SK-N-SH (cell line): ENCODE measurements at regions not wholly inside any gene's neighbourhood (a gene's known extent, or its start where the extent isn't known, plus 50 kb on each side); places are given as distances from the start of the nearest gene placed in this dataset.

Experiments used
- EP300 ChIP-seq, 2 experiments: IDR thresholded peaks; 2 replicates each; pipeline versions ENCODE4 v1.4.0 to v1.6.1; 2012; ENCODE audit warnings: borderline replicate concordance in 1 of 2, low read depth in 1 of 2, low read length in 1 of 2
- EZH2phosphoT487 ChIP-seq: fragments of 200-600 bp; sonication (generic); IDR thresholded peaks from 2 replicates; pipeline ENCODE4 v1.6.1; 2017; ENCODE audit warnings: low read depth, mixed run types, mild to moderate bottlenecking, antibody characterized with exemption, moderate library complexity, borderline replicate concordance
- FOXM1 ChIP-seq: IDR thresholded peaks from 2 replicates; pipeline ENCODE4 v1.4.0; 2012; ENCODE audit warnings: low read depth, mild to moderate bottlenecking
- NFIC ChIP-seq: IDR thresholded peaks from 2 replicates; pipeline ENCODE4 v1.4.0; 2012; ENCODE audit warnings: borderline replicate concordance
- NRF1 ChIP-seq: IDR thresholded peaks from 2 replicates; pipeline ENCODE4 v1.6.1; 2012; ENCODE audit warnings: low read depth, mild to moderate bottlenecking, low read length
- POLR2AphosphoS5 ChIP-seq: IDR thresholded peaks from 2 replicates; pipeline ENCODE4 v1.6.1; 2012; ENCODE audit warnings: low read depth, low read length
- TF ChIP-seq, protein P1 (sequence below): fragments of 200-600 bp; sonication (generic); IDR thresholded peaks from 2 replicates; pipeline ENCODE4 v1.6.1; 2017; ENCODE audit warnings: antibody characterized with exemption, mild to moderate bottlenecking, moderate library complexity
- TF ChIP-seq, protein P2 (sequence below): IDR thresholded peaks from 2 replicates; pipeline ENCODE4 v1.6.1; 2012; ENCODE audit warnings: mild to moderate bottlenecking, low read depth, low read length, moderate library complexity

DNA sequence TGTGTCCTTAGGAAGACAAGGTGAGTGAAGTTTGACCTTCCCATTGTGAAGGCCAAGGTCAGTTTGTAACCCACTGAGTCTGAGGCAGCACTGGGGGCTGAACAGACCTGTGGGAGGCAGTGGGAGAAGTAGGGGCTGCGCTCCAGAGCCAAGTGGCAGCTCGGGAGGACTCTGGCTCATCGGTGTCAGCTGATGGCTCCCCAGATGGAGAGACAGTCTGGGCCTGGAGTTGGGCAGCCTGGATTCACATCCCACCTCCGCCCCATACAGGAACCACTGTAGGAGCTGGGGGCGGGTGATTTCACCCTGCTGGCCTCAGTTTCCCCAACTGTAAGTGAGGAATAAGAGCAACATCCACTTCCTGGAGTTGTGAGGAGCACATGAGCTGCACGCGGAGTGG is 128.4 kb downstream of the FOXL1 start:
- TF ChIP-seq, protein P1, sequence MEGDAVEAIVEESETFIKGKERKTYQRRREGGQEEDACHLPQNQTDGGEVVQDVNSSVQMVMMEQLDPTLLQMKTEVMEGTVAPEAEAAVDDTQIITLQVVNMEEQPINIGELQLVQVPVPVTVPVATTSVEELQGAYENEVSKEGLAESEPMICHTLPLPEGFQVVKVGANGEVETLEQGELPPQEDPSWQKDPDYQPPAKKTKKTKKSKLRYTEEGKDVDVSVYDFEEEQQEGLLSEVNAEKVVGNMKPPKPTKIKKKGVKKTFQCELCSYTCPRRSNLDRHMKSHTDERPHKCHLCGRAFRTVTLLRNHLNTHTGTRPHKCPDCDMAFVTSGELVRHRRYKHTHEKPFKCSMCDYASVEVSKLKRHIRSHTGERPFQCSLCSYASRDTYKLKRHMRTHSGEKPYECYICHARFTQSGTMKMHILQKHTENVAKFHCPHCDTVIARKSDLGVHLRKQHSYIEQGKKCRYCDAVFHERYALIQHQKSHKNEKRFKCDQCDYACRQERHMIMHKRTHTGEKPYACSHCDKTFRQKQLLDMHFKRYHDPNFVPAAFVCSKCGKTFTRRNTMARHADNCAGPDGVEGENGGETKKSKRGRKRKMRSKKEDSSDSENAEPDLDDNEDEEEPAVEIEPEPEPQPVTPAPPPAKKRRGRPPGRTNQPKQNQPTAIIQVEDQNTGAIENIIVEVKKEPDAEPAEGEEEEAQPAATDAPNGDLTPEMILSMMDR, result no peak
- no peak for TF ChIP-seq POLR2AphosphoS5
- no peak for TF ChIP-seq EP300 (IDR thresholded peaks at IDR 0.05; ENCODE audit: borderline replicate concordance in 1 of 2, low read depth in 1 of 2, low read length in 1 of 2)
- TF ChIP-seq, protein P2, sequence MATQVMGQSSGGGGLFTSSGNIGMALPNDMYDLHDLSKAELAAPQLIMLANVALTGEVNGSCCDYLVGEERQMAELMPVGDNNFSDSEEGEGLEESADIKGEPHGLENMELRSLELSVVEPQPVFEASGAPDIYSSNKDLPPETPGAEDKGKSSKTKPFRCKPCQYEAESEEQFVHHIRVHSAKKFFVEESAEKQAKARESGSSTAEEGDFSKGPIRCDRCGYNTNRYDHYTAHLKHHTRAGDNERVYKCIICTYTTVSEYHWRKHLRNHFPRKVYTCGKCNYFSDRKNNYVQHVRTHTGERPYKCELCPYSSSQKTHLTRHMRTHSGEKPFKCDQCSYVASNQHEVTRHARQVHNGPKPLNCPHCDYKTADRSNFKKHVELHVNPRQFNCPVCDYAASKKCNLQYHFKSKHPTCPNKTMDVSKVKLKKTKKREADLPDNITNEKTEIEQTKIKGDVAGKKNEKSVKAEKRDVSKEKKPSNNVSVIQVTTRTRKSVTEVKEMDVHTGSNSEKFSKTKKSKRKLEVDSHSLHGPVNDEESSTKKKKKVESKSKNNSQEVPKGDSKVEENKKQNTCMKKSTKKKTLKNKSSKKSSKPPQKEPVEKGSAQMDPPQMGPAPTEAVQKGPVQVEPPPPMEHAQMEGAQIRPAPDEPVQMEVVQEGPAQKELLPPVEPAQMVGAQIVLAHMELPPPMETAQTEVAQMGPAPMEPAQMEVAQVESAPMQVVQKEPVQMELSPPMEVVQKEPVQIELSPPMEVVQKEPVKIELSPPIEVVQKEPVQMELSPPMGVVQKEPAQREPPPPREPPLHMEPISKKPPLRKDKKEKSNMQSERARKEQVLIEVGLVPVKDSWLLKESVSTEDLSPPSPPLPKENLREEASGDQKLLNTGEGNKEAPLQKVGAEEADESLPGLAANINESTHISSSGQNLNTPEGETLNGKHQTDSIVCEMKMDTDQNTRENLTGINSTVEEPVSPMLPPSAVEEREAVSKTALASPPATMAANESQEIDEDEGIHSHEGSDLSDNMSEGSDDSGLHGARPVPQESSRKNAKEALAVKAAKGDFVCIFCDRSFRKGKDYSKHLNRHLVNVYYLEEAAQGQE, result no peak
- TF ChIP-seq FOXM1, result no peak
- no peak for TF ChIP-seq NFIC
- TF ChIP-seq NRF1, result no peak
- no peak for TF ChIP-seq EZH2phosphoT487
